Suprapubic skin (tissue), 3 donors: ENCODE measurements at regions not wholly inside any gene's neighbourhood (a gene's known extent, or its start where the extent isn't known, plus 50 kb on each side); places are given as distances from the start of the nearest gene placed in this dataset.

Source experiments
- POLR2AphosphoS5 ChIP-seq, 3 donors: sonication (generic); formaldehyde crosslinking; IDR thresholded peaks; one replicate each; pipeline ENCODE4 v1.6.1; 2017; ENCODE audit warnings: antibody characterized with exemption in 3 of 3
- TF ChIP-seq, protein P1 (sequence below), 2 donors: fragments of 200-600 bp in 1 of 2; fragments of 450-650 bp in 1 of 2; sonication (generic) in 1 of 2; IDR thresholded peaks; one replicate each; pipeline ENCODE4 v1.5.1; 2016 to 2019; ENCODE audit warnings: antibody characterized with exemption in 2 of 2, mild to moderate bottlenecking in 1 of 2, moderate library complexity in 1 of 2

DNA sequence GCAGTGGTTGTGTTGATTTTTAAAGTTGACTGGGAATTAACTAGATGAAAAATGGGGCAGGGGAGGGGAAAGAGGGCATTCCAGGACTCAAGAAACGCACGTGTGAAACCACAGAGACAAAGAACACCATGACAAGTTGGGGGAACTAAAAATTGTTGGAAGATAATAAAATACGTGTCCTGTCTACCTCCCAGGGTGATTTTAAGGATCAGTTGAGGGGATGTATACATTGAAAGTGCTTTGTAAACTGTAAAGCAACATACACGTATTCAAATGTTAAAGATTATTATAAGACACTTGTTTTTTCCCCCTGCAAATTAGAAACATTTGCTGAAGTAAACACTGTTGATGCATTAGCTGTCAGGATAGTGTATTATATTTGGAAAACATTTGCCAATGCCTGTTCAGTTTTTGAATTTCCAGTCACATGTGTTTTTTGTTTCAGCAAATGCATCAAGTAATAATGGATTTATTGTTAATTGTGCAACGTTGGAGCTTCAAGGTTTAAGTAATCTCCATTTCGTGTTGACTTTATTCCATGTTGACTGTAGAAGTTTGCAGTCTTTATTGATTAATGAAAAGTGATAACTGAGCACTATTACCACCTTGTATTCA, 412.7 kb downstream of the ACTL7B start:
- TF ChIP-seq, protein P1, sequence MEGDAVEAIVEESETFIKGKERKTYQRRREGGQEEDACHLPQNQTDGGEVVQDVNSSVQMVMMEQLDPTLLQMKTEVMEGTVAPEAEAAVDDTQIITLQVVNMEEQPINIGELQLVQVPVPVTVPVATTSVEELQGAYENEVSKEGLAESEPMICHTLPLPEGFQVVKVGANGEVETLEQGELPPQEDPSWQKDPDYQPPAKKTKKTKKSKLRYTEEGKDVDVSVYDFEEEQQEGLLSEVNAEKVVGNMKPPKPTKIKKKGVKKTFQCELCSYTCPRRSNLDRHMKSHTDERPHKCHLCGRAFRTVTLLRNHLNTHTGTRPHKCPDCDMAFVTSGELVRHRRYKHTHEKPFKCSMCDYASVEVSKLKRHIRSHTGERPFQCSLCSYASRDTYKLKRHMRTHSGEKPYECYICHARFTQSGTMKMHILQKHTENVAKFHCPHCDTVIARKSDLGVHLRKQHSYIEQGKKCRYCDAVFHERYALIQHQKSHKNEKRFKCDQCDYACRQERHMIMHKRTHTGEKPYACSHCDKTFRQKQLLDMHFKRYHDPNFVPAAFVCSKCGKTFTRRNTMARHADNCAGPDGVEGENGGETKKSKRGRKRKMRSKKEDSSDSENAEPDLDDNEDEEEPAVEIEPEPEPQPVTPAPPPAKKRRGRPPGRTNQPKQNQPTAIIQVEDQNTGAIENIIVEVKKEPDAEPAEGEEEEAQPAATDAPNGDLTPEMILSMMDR (IDR thresholded peaks at IDR 0.05) = no peak
- no peak for TF ChIP-seq POLR2AphosphoS5 (IDR thresholded peaks at IDR 0.05)
